Endothelial cell of umbilical vein (primary cell): ENCODE measurements at regions not wholly inside any gene's neighbourhood (a gene's known extent, or its start where the extent isn't known, plus 50 kb on each side); places are given as distances from the start of the nearest gene placed in this dataset.

ENCODE experiments used
- BruUV-seq: library from RNA; stranded (reverse); fragments of 400-500 nt; replicated peaks from 2 replicates; lab custom pipeline; 2021; lab: Mats Ljungman, UMichigan
- CTCF ChIA-PET: fragments of 300-600, 350-600 bp; sonication (Branson Sonifier 250); formaldehyde crosslinking; loops from one replicate; lab custom pipeline; 2021; ENCODE audit warnings: antibody characterized with exemption, inconsistent platforms; lab: Charles Lee
- POLR2A ChIA-PET: fragments of 300-600, 350-600 bp; sonication (Branson Sonifier 250); formaldehyde crosslinking; loops from one replicate; lab custom pipeline; 2021; ENCODE audit warnings: antibody characterized with exemption, inconsistent platforms; lab: Charles Lee
- DNase-seq: peaks from one replicate; pipeline ENCODE4 v3.0.0-alpha.2; 2011; ENCODE audit warnings: low read depth, low spot score
- FAIRE-seq: peaks from 2 replicates; lab custom pipeline; 2011; peaks lifted over from hg19 to GRCh38; lab: Jason Lieb, UNC
- H2AFZ ChIP-seq: 2 replicates; pipeline ENCODE4 v1.6.0; 2012; ENCODE audit warnings: low read depth, low read length, control low read depth, inconsistent platforms
- H3K27ac ChIP-seq: 2 replicates; pipeline ENCODE4 v1.5.1; 2011; ENCODE audit warnings: low read depth, mild to moderate bottlenecking, control low read depth, low read length, moderate library complexity; ENCODE audit not compliant: insufficient read depth
- H3K27me3 ChIP-seq, 2 experiments: 2 replicates each; pipeline versions ENCODE4 v1.6.0 to v1.6.1; 2011; ENCODE audit warnings: low read length in 2 of 2, mixed read lengths in 1 of 2; ENCODE audit not compliant: control insufficient read depth in 2 of 2, insufficient read depth in 2 of 2
- H3K36me3 ChIP-seq, 2 experiments: 2 replicates in 1 of 2; 3 replicates in 1 of 2; pipeline ENCODE4 v1.5.1; 2011; ENCODE audit warnings: low read length in 2 of 2, mild to moderate bottlenecking in 1 of 2, moderate library complexity in 1 of 2; ENCODE audit not compliant: control insufficient read depth in 2 of 2, insufficient read depth in 2 of 2; ENCODE audit errors: extremely low read depth in 1 of 2
- H3K4me1 ChIP-seq: 3 replicates; pipeline ENCODE4 v1.5.1; 2011; ENCODE audit warnings: mild to moderate bottlenecking, low read length; ENCODE audit not compliant: control insufficient read depth, insufficient read depth; ENCODE audit errors: extremely low read depth
- H3K4me2 ChIP-seq: 2 replicates; pipeline ENCODE4 v1.6.1; 2011; ENCODE audit warnings: low read length, control low read depth, mixed read lengths; ENCODE audit not compliant: insufficient read depth
- H3K4me3 ChIP-seq, 3 experiments: fragments of 200-600 bp in 1 of 3; sonication (generic), shearing (Covaris generic) in 1 of 3; replicated peaks in 1 of 3; 2 replicates each; pipeline ENCODE4 v1.5.1; 2011 to 2016; ENCODE audit warnings: control low read depth in 3 of 3, low read length in 3 of 3, mild to moderate bottlenecking in 2 of 3, inconsistent platforms in 1 of 3, low read depth in 1 of 3, moderate library complexity in 1 of 3; ENCODE audit not compliant: insufficient read depth in 1 of 3
- H3K79me2 ChIP-seq: 2 replicates; pipeline ENCODE4 v1.6.0; 2012; ENCODE audit warnings: low read length, inconsistent platforms; ENCODE audit not compliant: control insufficient read depth, insufficient read depth
- H3K9ac ChIP-seq: replicated peaks from 2 replicates; pipeline ENCODE3; 2011; ENCODE audit warnings: low read length, control low read depth; ENCODE audit not compliant: insufficient read depth; ENCODE audit errors: extremely low read depth
- H3K9me1 ChIP-seq: replicated peaks from 3 replicates; pipeline ENCODE4 v1.6.0; 2011; ENCODE audit warnings: mild to moderate bottlenecking, low read length; ENCODE audit not compliant: control insufficient read depth, insufficient read depth; ENCODE audit errors: extremely low read depth
- H3K9me3 ChIP-seq: replicated peaks from 2 replicates; pipeline ENCODE4 v1.5.1; 2012; ENCODE audit warnings: low read length, inconsistent platforms; ENCODE audit not compliant: control insufficient read depth, insufficient read depth
- H4K20me1 ChIP-seq: replicated peaks from 2 replicates; pipeline ENCODE3; 2011; ENCODE audit warnings: mild to moderate bottlenecking, low read length; ENCODE audit not compliant: control insufficient read depth, insufficient read depth; ENCODE audit errors: extremely low read depth
- CTCF ChIP-seq, 2 donors: IDR thresholded peaks; 1 replicate in 1 of 2; 2 replicates in 1 of 2; pipeline ENCODE4 v1.5.1; 2011; ENCODE audit warnings: low read length in 2 of 2, mild to moderate bottlenecking in 2 of 2, moderate library complexity in 2 of 2, control low read depth in 1 of 2, inconsistent platforms in 1 of 2, low read depth in 1 of 2; ENCODE audit not compliant: insufficient read depth in 1 of 2; ENCODE audit errors: extremely low read depth in 1 of 2
- EZH2 ChIP-seq: IDR thresholded peaks from 2 replicates; pipeline ENCODE4 v1.6.1; 2012; ENCODE audit warnings: borderline replicate concordance, low read depth, mild to moderate bottlenecking, moderate library complexity, low read length, inconsistent platforms; ENCODE audit not compliant: severe bottlenecking
- FOS ChIP-seq: IDR thresholded peaks from 2 replicates; pipeline ENCODE4 v1.6.1; 2011; ENCODE audit warnings: mild to moderate bottlenecking, low read length, moderate library complexity, borderline replicate concordance; ENCODE audit not compliant: insufficient read depth
- GATA2 ChIP-seq: IDR thresholded peaks from 2 replicates; pipeline ENCODE4 v1.7.0; 2011; ENCODE audit warnings: low read depth, mild to moderate bottlenecking, moderate library complexity, mixed read lengths, low read length; ENCODE audit not compliant: insufficient read length, insufficient read depth
- JUN ChIP-seq: IDR thresholded peaks from 2 replicates; pipeline ENCODE4 v1.6.1; 2011; ENCODE audit warnings: borderline replicate concordance, low read depth; ENCODE audit not compliant: insufficient read length, insufficient read depth
- MAX ChIP-seq: IDR thresholded peaks from 2 replicates; pipeline ENCODE4 v1.6.1; 2011; ENCODE audit not compliant: insufficient read depth, insufficient read length
- MYC ChIP-seq: IDR thresholded peaks from one replicate; pipeline ENCODE4 v1.6.1; 2011; ENCODE audit warnings: mild to moderate bottlenecking, low read depth, low read length
- POLR2A ChIP-seq: IDR thresholded peaks from 2 replicates; pipeline ENCODE4 v1.6.1; 2012; ENCODE audit warnings: low read depth, mild to moderate bottlenecking, control low read depth, low read length
- POLR2AphosphoS5 ChIP-seq: IDR thresholded peaks from 2 replicates; pipeline ENCODE4 v1.6.1; 2012; ENCODE audit warnings: low read depth, mild to moderate bottlenecking, control low read depth, low read length, moderate library complexity; ENCODE audit not compliant: insufficient read depth
- dilution Hi-C: fragments of 300-500 bp; cut with MboI; formaldehyde crosslinking; loops from one replicate; pipeline ENCODE4 v1.15.0; 2019; ENCODE audit warnings: low sequenced_read_pairs; ENCODE audit not compliant: extremely low pct_ligation_motif_present
- intact Hi-C: fragments of 100-400 bp; cut with micrococcal nuclease; formaldehyde crosslinking; loops from one replicate; pipeline ENCODE4 v1.10.0; 2022

GRCh38 chr22:47724030-47724429 lies 961.6 kb downstream of the TBC1D22A start:
- Histone ChIP-seq H3K9ac (no peak overlapping the region), H3K9me1 (no peaks in the 10 kb centered on the region), H3K27ac (no peak overlapping the region), H3K9me3 (peaks cover 7% of the 10 kb centered on the region), H4K20me1 (no peaks in the 10 kb centered on the region), H3K27me3 (no peaks in the 10 kb centered on the region), H2AFZ (no peak overlapping the region), H3K4me3 (no peak overlapping the region), H3K36me3 (no peaks in the 10 kb centered on the region), H3K79me2 (no peaks in the 10 kb centered on the region), H3K4me2 (no peak overlapping the region), H3K4me1 (no peaks in the 10 kb centered on the region)
- CTCF ChIA-PET = no interaction called here
- DNase-seq (no peak), FAIRE-seq (no peak)
- TF ChIP-seq MAX = no peak
- no peak for TF ChIP-seq EZH2
- TF ChIP-seq CTCF (IDR thresholded peaks at IDR 0.05; ENCODE audit: extremely low read depth in 1 of 2, insufficient read depth in 1 of 2, low read depth in 1 of 2, low read length in 2 of 2) = no peak
- TF ChIP-seq JUN = no peak
- BruUV-seq = no TSS peak
- intact Hi-C loops (no loop called here), dilution Hi-C loops (no loop called here)
- POLR2A ChIA-PET = no interaction called here

- H4K20me1 ChIP-seq = no peaks in the 10 kb centered on the region
- H3K4me3 ChIP-seq = no peak overlapping the region
- H3K36me3 ChIP-seq = no peaks in the 10 kb centered on the region
- FAIRE-seq (no peak), DNase-seq (no peak)
- H3K4me2 ChIP-seq = no peak overlapping the region
- peaks cover 15% of the 10 kb centered on the region for H3K9me3 ChIP-seq
- ChIA-PET CTCF (no interaction called here), POLR2A (no interaction called here)
- no peak for TF ChIP-seq MYC
- TF ChIP-seq CTCF (IDR thresholded peaks at IDR 0.05; ENCODE audit: extremely low read depth in 1 of 2, insufficient read depth in 1 of 2, low read depth in 1 of 2, low read length in 2 of 2) = no peak
- no peak for TF ChIP-seq MAX
- TF ChIP-seq POLR2A = no peak
- TF ChIP-seq GATA2 = no peak
- no peak for TF ChIP-seq POLR2AphosphoS5
- TF ChIP-seq EZH2 = no peak
- no peak for TF ChIP-seq FOS
- no peak for TF ChIP-seq JUN
- no peak overlapping the region for H3K27ac ChIP-seq
- H3K27me3 ChIP-seq = no peaks in the 10 kb centered on the region
- H2AFZ ChIP-seq = no peak overlapping the region
- dilution Hi-C loops (no loop called here), intact Hi-C loops (no loop called here)
- no peaks in the 10 kb centered on the region for H3K9me1 ChIP-seq
- BruUV-seq = no TSS peak
- no peak overlapping the region for H3K9ac ChIP-seq
- no peaks in the 10 kb centered on the region for H3K79me2 ChIP-seq
- H3K4me1 ChIP-seq = no peaks in the 10 kb centered on the region
These were observed 955.9 kb downstream of the TBC1D22A start for GRCh38 chr22:47718337-47718736.
